HepG2 (cell line): ENCODE measurements at regions not wholly inside any gene's neighbourhood (a gene's known extent, or its start where the extent isn't known, plus 50 kb on each side); places are given as distances from the start of the nearest gene placed in this dataset.

Experiments used
- ATAC-seq: fragments of 200-7000 bp; cut with Tn5 transposase; 3 replicates; pipeline ENCODE4 v1.9.1; 2020; ENCODE audit warnings: mild to moderate bottlenecking, moderate library complexity
- BruUV-seq: library from RNA; stranded (reverse); fragments of 400-500 nt; replicated peaks from 2 replicates; lab custom pipeline; 2021; lab: Mats Ljungman, UMichigan
- CTCF ChIA-PET: fragments of 300-600 bp; formaldehyde crosslinking; extraction: SDS; loops from one replicate; lab custom pipeline; 2021; ENCODE audit warnings: low total read pairs, inconsistent platforms, low intra/inter-chr PET ratio; lab: Yijun Ruan, JAX
- POLR2A ChIA-PET: fragments of 350-600 bp; sonication (Branson Sonifier 250); formaldehyde crosslinking; loops from one replicate; lab custom pipeline; 2020; ENCODE audit warnings: antibody characterized with exemption, inconsistent platforms; lab: Yijun Ruan, JAX
- DNase-seq: peaks from one replicate; pipeline ENCODE4 v3.0.0-alpha.2; 2015; ENCODE audit warnings: low spot score
- FAIRE-seq: peaks from 3 replicates; lab custom pipeline; 2011; peaks lifted over from hg19 to GRCh38; lab: Jason Lieb, UNC
- H2AFZ ChIP-seq: one replicate; pipeline ENCODE4 v1.6.1; 2011; ENCODE audit warnings: low read length, inconsistent platforms
- H3K27ac ChIP-seq: fragments of 300-600 bp; 3 replicates; pipeline ENCODE4 v1.8.0; 2011; ENCODE audit warnings: mixed run types, mild to moderate bottlenecking, mixed read lengths, low read length, inconsistent platforms; ENCODE audit not compliant: insufficient read depth; ENCODE audit errors: extremely low read length
- H3K27me3 ChIP-seq, 2 experiments: fragments of 200-600 bp in 1 of 2; 2 replicates in 1 of 2; 3 replicates in 1 of 2; pipeline versions ENCODE4 v1.6.0 to v1.8.0; 2011; ENCODE audit warnings: low read length in 2 of 2, mild to moderate bottlenecking in 2 of 2, moderate library complexity in 2 of 2, inconsistent platforms in 1 of 2; ENCODE audit not compliant: insufficient read depth in 2 of 2, control insufficient read depth in 1 of 2
- H3K36me3 ChIP-seq, 2 experiments: fragments of 200-600 bp in 1 of 2; replicated peaks in 1 of 2; 2 replicates in 1 of 2; 3 replicates in 1 of 2; pipeline versions ENCODE4 v1.5.1 to v1.8.0; 2011; ENCODE audit warnings: low read length in 2 of 2, inconsistent platforms in 1 of 2; ENCODE audit not compliant: insufficient read depth in 2 of 2, control insufficient read depth in 1 of 2
- H3K4me1 ChIP-seq: 2 replicates; pipeline ENCODE4 v1.5.1; 2012; ENCODE audit warnings: low read length, inconsistent platforms; ENCODE audit not compliant: insufficient read depth
- H3K4me2 ChIP-seq: 2 replicates; pipeline ENCODE4 v1.6.0; 2011; ENCODE audit warnings: low read depth, low read length, inconsistent platforms
- H3K4me3 ChIP-seq, 3 experiments: fragments of 200-600 bp in 1 of 3; sonication (generic), shearing (Covaris generic) in 1 of 3; replicated peaks in 1 of 3; 2 replicates each; pipeline ENCODE4 v1.5.1; 2011 to 2016; ENCODE audit warnings: low read length in 3 of 3, inconsistent platforms in 2 of 3, low read depth in 2 of 3, mild to moderate bottlenecking in 2 of 3, control low read depth in 1 of 3, mixed read lengths in 1 of 3; ENCODE audit not compliant: insufficient read depth in 1 of 3
- H3K79me2 ChIP-seq: one replicate; pipeline ENCODE4 v1.6.1; 2011; ENCODE audit warnings: low read length, inconsistent platforms; ENCODE audit not compliant: insufficient read depth
- H3K9ac ChIP-seq: 2 replicates; pipeline ENCODE4 v1.6.0; 2011; ENCODE audit warnings: mild to moderate bottlenecking, low read depth, low read length, inconsistent platforms; ENCODE audit not compliant: insufficient read depth
- H3K9me3 ChIP-seq: 2 replicates; pipeline ENCODE4 v1.5.1; 2012; ENCODE audit warnings: mild to moderate bottlenecking, low read length
- H4K20me1 ChIP-seq: 2 replicates; pipeline ENCODE4 v1.6.0; 2011; ENCODE audit warnings: inconsistent platforms, mild to moderate bottlenecking, low read length, moderate library complexity; ENCODE audit not compliant: insufficient read depth
- EP300 ChIP-seq, 3 experiments: sonication (generic) in 1 of 3; formaldehyde crosslinking in 1 of 3; IDR thresholded peaks; 2 replicates each; pipeline versions ENCODE4 v1.5.1 to v1.6.1; 2011 to 2020; ENCODE audit warnings: low read depth in 2 of 3, low read length in 2 of 3, borderline replicate concordance in 1 of 3, improper control_type of control experiment in 1 of 3, mild to moderate bottlenecking in 1 of 3, missing genetic modification reagents in 1 of 3, moderate library complexity in 1 of 3
- ESRRA ChIP-seq: sonication (generic); formaldehyde crosslinking; IDR thresholded peaks from 2 replicates; pipeline ENCODE4 v1.5.1; 2020; ENCODE audit warnings: mild to moderate bottlenecking, low read depth, missing genetic modification reagents
- FOXA3 ChIP-seq: IDR thresholded peaks from 2 replicates; pipeline ENCODE4 v1.6.1; 2016; ENCODE audit warnings: missing genetic modification reagents, missing compliant biosample characterization
- HDAC2 ChIP-seq: sonication (generic); formaldehyde crosslinking; IDR thresholded peaks from 2 replicates; pipeline ENCODE4 v1.4.0; 2020; ENCODE audit warnings: missing genetic modification reagents
- KAT2B ChIP-seq: fragments of 150-350 bp; IDR thresholded peaks from 2 replicates; pipeline ENCODE4 v1.6.1; 2014; ENCODE audit warnings: low read depth, low read length, borderline replicate concordance
- NR2C2 ChIP-seq: sonication (generic); formaldehyde crosslinking; IDR thresholded peaks from 2 replicates; pipeline ENCODE4 v1.4.0; 2020; ENCODE audit warnings: missing genetic modification reagents, mild to moderate bottlenecking, moderate library complexity, borderline replicate concordance
- NR2F2 ChIP-seq: IDR thresholded peaks from 2 replicates; pipeline ENCODE4 v1.6.1; 2012; ENCODE audit warnings: low read depth, inconsistent platforms, borderline replicate concordance
- RFX3 ChIP-seq: IDR thresholded peaks from 2 replicates; pipeline ENCODE4 v1.6.1; 2016; ENCODE audit warnings: missing biosample characterization, missing genetic modification reagents
- SIX4 ChIP-seq: sonication (generic); formaldehyde crosslinking; IDR thresholded peaks from 2 replicates; pipeline ENCODE4 v1.4.0; 2020; ENCODE audit warnings: missing genetic modification reagents
- SMYD3 ChIP-seq: sonication (generic); formaldehyde crosslinking; IDR thresholded peaks from 2 replicates; pipeline ENCODE4 v1.8.1; 2023; ENCODE audit warnings: mild to moderate bottlenecking, missing genetic modification reagents
- ZFP1 ChIP-seq: IDR thresholded peaks from 2 replicates; pipeline ENCODE4 v1.6.1; 2016
- ZFP41 ChIP-seq: sonication (generic); formaldehyde crosslinking; IDR thresholded peaks from 2 replicates; pipeline ENCODE4 v1.4.0; 2020; ENCODE audit warnings: mild to moderate bottlenecking, missing genetic modification reagents, borderline replicate concordance
- ZNF3 ChIP-seq: IDR thresholded peaks from 2 replicates; pipeline ENCODE4 v1.7.0; 2017; ENCODE audit warnings: inconsistent platforms
- ZSCAN22 ChIP-seq: sonication (generic); formaldehyde crosslinking; IDR thresholded peaks from 2 replicates; pipeline ENCODE4 v1.4.0; 2020; ENCODE audit warnings: mild to moderate bottlenecking, missing genetic modification reagents
- in situ Hi-C: cut with HindIII; loops from 2 replicates; pipeline ENCODE4 v1.10.0; 2017; ENCODE audit warnings: low pct_unique_long_range_greater_than_20kb; ENCODE audit not compliant: extremely low pct_ligation_motif_present
- intact Hi-C: fragments of 100-400 bp; cut with micrococcal nuclease; formaldehyde crosslinking; loops from one replicate; pipeline ENCODE4 v1.10.0; 2022; ENCODE audit not compliant: unreplicated experiment
- TF ChIP-seq, protein P1 (sequence below): sonication (generic); formaldehyde crosslinking; IDR thresholded peaks from 2 replicates; pipeline ENCODE4 v1.5.0; 2020; ENCODE audit warnings: mild to moderate bottlenecking, missing genetic modification reagents, borderline replicate concordance
- TF ChIP-seq, protein P2 (sequence below): sonication (generic); formaldehyde crosslinking; IDR thresholded peaks from 2 replicates; pipeline ENCODE4 v1.8.0; 2022; ENCODE audit warnings: low read depth, missing genetic modification reagents

DNA sequence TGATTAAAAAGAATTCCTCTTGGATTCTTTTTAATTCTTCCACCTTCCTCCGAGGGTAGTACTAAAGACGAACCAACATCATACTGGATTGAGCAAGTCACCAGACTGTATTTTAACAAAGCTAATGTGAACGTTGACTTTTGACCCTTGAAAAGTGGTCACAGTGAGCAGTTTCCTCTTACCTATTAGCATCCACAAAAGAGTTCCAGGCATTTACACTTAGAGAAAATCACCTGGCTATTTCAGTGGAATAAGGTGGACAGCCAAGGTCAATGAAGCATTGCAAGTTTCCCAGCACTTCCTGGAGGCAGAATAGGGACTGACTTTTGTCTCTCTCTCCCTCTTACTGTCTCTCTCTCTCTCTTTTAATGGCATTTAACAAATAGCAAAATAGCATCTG lies 145.1 kb upstream of the DAB2 start (continued):
- TF ChIP-seq NR2F2 (no peak), ZSCAN22 (CRISPR knock-in tag) (no peak), KAT2B (no peak)
- TF ChIP-seq, protein P1, sequence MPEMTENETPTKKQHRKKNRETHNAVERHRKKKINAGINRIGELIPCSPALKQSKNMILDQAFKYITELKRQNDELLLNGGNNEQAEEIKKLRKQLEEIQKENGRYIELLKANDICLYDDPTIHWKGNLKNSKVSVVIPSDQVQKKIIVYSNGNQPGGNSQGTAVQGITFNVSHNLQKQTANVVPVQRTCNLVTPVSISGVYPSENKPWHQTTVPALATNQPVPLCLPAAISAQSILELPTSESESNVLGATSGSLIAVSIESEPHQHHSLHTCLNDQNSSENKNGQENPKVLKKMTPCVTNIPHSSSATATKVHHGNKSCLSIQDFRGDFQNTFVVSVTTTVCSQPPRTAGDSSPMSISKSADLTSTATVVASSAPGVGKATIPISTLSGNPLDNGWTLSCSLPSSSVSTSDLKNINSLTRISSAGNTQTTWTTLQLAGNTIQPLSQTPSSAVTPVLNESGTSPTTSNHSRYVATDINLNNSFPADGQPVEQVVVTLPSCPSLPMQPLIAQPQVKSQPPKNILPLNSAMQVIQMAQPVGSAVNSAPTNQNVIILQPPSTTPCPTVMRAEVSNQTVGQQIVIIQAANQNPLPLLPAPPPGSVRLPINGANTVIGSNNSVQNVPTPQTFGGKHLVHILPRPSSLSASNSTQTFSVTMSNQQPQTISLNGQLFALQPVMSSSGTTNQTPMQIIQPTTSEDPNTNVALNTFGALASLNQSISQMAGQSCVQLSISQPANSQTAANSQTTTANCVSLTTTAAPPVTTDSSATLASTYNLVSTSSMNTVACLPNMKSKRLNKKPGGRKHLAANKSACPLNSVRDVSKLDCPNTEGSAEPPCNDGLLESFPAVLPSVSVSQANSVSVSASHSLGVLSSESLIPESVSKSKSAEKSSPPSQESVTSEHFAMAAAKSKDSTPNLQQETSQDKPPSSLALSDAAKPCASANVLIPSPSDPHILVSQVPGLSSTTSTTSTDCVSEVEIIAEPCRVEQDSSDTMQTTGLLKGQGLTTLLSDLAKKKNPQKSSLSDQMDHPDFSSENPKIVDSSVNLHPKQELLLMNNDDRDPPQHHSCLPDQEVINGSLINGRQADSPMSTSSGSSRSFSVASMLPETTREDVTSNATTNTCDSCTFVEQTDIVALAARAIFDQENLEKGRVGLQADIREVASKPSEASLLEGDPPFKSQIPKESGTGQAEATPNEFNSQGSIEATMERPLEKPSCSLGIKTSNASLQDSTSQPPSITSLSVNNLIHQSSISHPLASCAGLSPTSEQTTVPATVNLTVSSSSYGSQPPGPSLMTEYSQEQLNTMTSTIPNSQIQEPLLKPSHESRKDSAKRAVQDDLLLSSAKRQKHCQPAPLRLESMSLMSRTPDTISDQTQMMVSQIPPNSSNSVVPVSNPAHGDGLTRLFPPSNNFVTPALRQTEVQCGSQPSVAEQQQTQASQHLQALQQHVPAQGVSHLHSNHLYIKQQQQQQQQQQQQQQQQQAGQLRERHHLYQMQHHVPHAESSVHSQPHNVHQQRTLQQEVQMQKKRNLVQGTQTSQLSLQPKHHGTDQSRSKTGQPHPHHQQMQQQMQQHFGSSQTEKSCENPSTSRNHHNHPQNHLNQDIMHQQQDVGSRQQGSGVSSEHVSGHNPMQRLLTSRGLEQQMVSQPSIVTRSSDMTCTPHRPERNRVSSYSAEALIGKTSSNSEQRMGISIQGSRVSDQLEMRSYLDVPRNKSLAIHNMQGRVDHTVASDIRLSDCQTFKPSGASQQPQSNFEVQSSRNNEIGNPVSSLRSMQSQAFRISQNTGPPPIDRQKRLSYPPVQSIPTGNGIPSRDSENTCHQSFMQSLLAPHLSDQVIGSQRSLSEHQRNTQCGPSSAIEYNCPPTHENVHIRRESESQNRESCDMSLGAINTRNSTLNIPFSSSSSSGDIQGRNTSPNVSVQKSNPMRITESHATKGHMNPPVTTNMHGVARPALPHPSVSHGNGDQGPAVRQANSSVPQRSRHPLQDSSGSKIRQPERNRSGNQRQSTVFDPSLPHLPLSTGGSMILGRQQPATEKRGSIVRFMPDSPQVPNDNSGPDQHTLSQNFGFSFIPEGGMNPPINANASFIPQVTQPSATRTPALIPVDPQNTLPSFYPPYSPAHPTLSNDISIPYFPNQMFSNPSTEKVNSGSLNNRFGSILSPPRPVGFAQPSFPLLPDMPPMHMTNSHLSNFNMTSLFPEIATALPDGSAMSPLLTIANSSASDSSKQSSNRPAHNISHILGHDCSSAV (CRISPR knock-in tag) = no peak

DNA sequence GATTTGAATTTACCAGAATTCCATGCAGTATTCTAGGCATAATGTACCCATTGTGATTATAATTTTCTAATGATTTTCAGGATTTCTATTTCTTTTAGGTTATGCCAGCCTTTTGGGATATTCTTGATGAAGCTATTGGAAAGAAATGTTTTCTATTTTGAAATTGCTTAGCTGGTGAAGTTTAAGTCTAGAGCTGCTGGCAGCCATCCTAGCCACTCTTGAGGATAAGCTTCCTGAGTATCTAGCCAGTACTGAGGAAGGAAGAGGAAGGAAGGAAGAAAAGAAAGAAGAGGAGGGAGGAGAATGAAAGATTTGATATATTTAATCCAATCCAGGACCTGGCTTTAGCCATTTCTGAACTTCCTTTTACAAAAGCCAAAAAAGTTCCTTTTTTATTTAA lies 142.1 kb upstream of the DAB2 start:
- in situ Hi-C loops = loop anchor here (25.0 kb wide), 1 partner anchor 355 kb away; the partner anchor contains the start of gene FYB1
- Histone ChIP-seq H3K4me1 (peaks cover 7% of the 10 kb centered on the region), H3K4me3 (no peak overlapping the region), H3K9ac (no peak overlapping the region), H3K36me3 (no peaks in the 10 kb centered on the region), H3K4me2 (no peak overlapping the region), H4K20me1 (no peaks in the 10 kb centered on the region), H3K27ac (no peak overlapping the region), H3K79me2 (no peaks in the 10 kb centered on the region), H3K9me3 (no peaks in the 10 kb centered on the region), H2AFZ (no peak overlapping the region), H3K27me3 (no peaks in the 10 kb centered on the region)
- TF ChIP-seq ZNF3 (CRISPR knock-in tag) (no peak), ESRRA (CRISPR knock-in tag) (no peak), ZFP41 (CRISPR knock-in tag) (no peak), FOXA3 (no peak), ZFP1 (CRISPR knock-in tag) (no peak), RFX3 (CRISPR knock-in tag) (no peak), EP300 (IDR thresholded peaks at IDR 0.05; ENCODE audit: low read depth in 2 of 2, low read length in 2 of 2) (no peak), EP300 (CRISPR knock-in tag; IDR thresholded peaks at IDR 0.05; ENCODE audit: borderline replicate concordance) (no peak), SMYD3 (CRISPR knock-in tag) (no peak), NR2C2 (no peak), HDAC2 (CRISPR knock-in tag) (no peak), SIX4 (CRISPR knock-in tag) (no peak)
- TF ChIP-seq, protein P2, sequence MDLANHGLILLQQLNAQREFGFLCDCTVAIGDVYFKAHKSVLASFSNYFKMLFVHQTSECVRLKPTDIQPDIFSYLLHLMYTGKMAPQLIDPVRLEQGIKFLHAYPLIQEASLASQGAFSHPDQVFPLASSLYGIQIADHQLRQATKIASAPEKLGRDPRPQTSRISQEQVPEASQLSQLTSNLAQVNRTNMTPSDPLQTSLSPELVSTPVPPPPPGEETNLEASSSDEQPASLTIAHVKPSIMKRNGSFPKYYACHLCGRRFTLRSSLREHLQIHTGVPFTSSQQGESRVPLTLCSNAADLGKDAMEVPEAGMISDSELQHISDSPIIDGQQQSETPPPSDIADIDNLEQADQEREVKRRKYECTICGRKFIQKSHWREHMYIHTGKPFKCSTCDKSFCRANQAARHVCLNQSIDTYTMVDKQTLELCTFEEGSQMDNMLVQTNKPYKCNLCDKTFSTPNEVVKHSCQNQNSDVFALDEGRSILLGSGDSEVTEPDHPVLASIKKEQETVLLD (CRISPR knock-in tag) = no peak
- intact Hi-C loops = no loop called here
- CTCF ChIA-PET = no interaction called here
- ATAC-seq = no peak
- no peak for DNase-seq
- POLR2A ChIA-PET = no interaction called here
- BruUV-seq = no TSS peak
- FAIRE-seq = no peak
